ENCODE measurements at regions not wholly inside any gene's neighbourhood (a gene's known extent, or its start where the extent isn't known, plus 50 kb on each side); places are given as distances from the start of the nearest gene placed in this dataset.

GRCh38 chr9:79280691-79281090, 291.1 kb upstream of the TLE4 start:
- Histone ChIP-seq H3K9ac (replicated peaks; ENCODE audit: extremely low read depth, insufficient read depth, low read length) (no peak overlapping the region), H2AFZ (ENCODE audit: low read depth, low read length) (no peak overlapping the region), H3K79me2 (ENCODE audit: control insufficient read depth, insufficient read depth, low read length) (no peaks in the 10 kb centered on the region), H3K27me3 (ENCODE audit: control insufficient read depth in 2 of 2, insufficient read depth in 2 of 2, low read length in 2 of 2) (no peaks in the 10 kb centered on the region), H3K4me2 (ENCODE audit: insufficient read depth, low read length) (no peak overlapping the region), H3K4me3 (replicated peaks in 1 of 3; ENCODE audit: insufficient read depth in 1 of 3, low read depth in 1 of 3, low read length in 3 of 3) (no peak overlapping the region), H3K9me3 (replicated peaks; ENCODE audit: control insufficient read depth, insufficient read depth, low read length) (no peaks in the 10 kb centered on the region), H4K20me1 (replicated peaks; ENCODE audit: control insufficient read depth, extremely low read depth, insufficient read depth, low read length) (no peaks in the 10 kb centered on the region), H3K4me1 (ENCODE audit: control insufficient read depth, extremely low read depth, insufficient read depth, low read length) (no peaks in the 10 kb centered on the region), H3K9me1 (replicated peaks; ENCODE audit: control insufficient read depth, extremely low read depth, insufficient read depth, low read length) (no peaks in the 10 kb centered on the region), H3K27ac (ENCODE audit: insufficient read depth, low read depth, low read length) (no peak overlapping the region), H3K36me3 (ENCODE audit: control insufficient read depth in 2 of 2, extremely low read depth in 1 of 2, insufficient read depth in 2 of 2, low read length in 2 of 2) (no peaks in the 10 kb centered on the region)
- no TSS peak for BruUV-seq (replicated peaks)
- CTCF ChIA-PET, result no interaction called here
- POLR2A ChIA-PET, result no interaction called here
- intact Hi-C loops (cut with micrococcal nuclease), result no loop called here
- TF ChIP-seq EZH2 (IDR thresholded peaks at IDR 0.05; ENCODE audit: borderline replicate concordance, low read depth, low read length, severe bottlenecking), result no peak
- no peak for TF ChIP-seq POLR2AphosphoS5 (IDR thresholded peaks at IDR 0.05; ENCODE audit: insufficient read depth, low read depth, low read length)
- no peak for TF ChIP-seq JUN (IDR thresholded peaks at IDR 0.05; ENCODE audit: borderline replicate concordance, insufficient read depth, insufficient read length, low read depth)
- TF ChIP-seq MYC (IDR thresholded peaks at IDR 0.05; ENCODE audit: low read depth, low read length), result no peak
- dilution Hi-C loops (cut with MboI; ENCODE audit: extremely low pct_ligation_motif_present, low sequenced_read_pairs), result no loop called here
- FAIRE-seq, result no peak
- DNase-seq (ENCODE audit: low read depth, low spot score), result no peak

- no peak overlapping the region for H3K9ac ChIP-seq (replicated peaks; ENCODE audit: extremely low read depth, insufficient read depth, low read length)
- H4K20me1 ChIP-seq (replicated peaks; ENCODE audit: control insufficient read depth, extremely low read depth, insufficient read depth, low read length), result no peaks in the 10 kb centered on the region
- no peak overlapping the region for H3K27ac ChIP-seq (ENCODE audit: insufficient read depth, low read depth, low read length)
- DNase-seq (ENCODE audit: low read depth, low spot score), result no peak
- no peaks in the 10 kb centered on the region for H3K27me3 ChIP-seq (ENCODE audit: control insufficient read depth in 2 of 2, insufficient read depth in 2 of 2, low read length in 2 of 2)
- H3K4me1 ChIP-seq (ENCODE audit: control insufficient read depth, extremely low read depth, insufficient read depth, low read length), result no peaks in the 10 kb centered on the region
- no peak overlapping the region for H2AFZ ChIP-seq (ENCODE audit: low read depth, low read length)
- no peak for FAIRE-seq
- no peaks in the 10 kb centered on the region for H3K9me3 ChIP-seq (replicated peaks; ENCODE audit: control insufficient read depth, insufficient read depth, low read length)
- ChIA-PET POLR2A (no interaction called here), CTCF (interaction anchor here (0.5 kb wide), 1 partner anchor 8 kb away, joined by 4 read pairs; no protein-coding TSS in a partner anchor)
- H3K9me1 ChIP-seq (replicated peaks; ENCODE audit: control insufficient read depth, extremely low read depth, insufficient read depth, low read length), result no peaks in the 10 kb centered on the region
- no peak overlapping the region for H3K4me3 ChIP-seq (replicated peaks in 1 of 3; ENCODE audit: insufficient read depth in 1 of 3, low read depth in 1 of 3, low read length in 3 of 3)
- no peaks in the 10 kb centered on the region for H3K36me3 ChIP-seq (ENCODE audit: control insufficient read depth in 2 of 2, extremely low read depth in 1 of 2, insufficient read depth in 2 of 2, low read length in 2 of 2)
- dilution Hi-C loops (cut with MboI; ENCODE audit: extremely low pct_ligation_motif_present, low sequenced_read_pairs) (no loop called here), intact Hi-C loops (cut with micrococcal nuclease) (no loop called here)
- no peak overlapping the region for H3K4me2 ChIP-seq (ENCODE audit: insufficient read depth, low read length)
- TF ChIP-seq MAX (IDR thresholded peaks at IDR 0.05; ENCODE audit: insufficient read depth, insufficient read length) (no peak), POLR2AphosphoS5 (IDR thresholded peaks at IDR 0.05; ENCODE audit: insufficient read depth, low read depth, low read length) (no peak)
- BruUV-seq (replicated peaks), result no TSS peak
- no peaks in the 10 kb centered on the region for H3K79me2 ChIP-seq (ENCODE audit: control insufficient read depth, insufficient read depth, low read length)
Measured at GRCh38 chr9:79284081-79284480, 287.7 kb upstream of the TLE4 start.
